CD4-positive, CD25-positive, alpha-beta regulatory T cell (primary cell): ENCODE measurements at regions not wholly inside any gene's neighbourhood (a gene's known extent, or its start where the extent isn't known, plus 50 kb on each side); places are given as distances from the start of the nearest gene placed in this dataset.
A peak's percentile ranks its signal among the peaks of the same experiment; 100 is the strongest.

Experiments
- ATAC-seq, 2 donors: fragments of 150-1000 bp; cut with Tn5 transposase; one replicate each; pipeline ENCODE4 v1.10.0; 2021; ENCODE audit warnings: low read depth in 2 of 2, moderate number of reproducible peaks in 2 of 2, moderate library complexity in 1 of 2
- DNase-seq, 3 donors: peaks; one replicate each; pipeline versions ENCODE4 v3.0.0 to v3.0.0-alpha.2; 2012 to 2022; ENCODE audit warnings: mixed read lengths in 1 of 3
- H3K27ac ChIP-seq: one replicate; pipeline ENCODE4 v1.7.0; 2013; ENCODE audit warnings: mild to moderate bottlenecking, low read length; ENCODE audit not compliant: insufficient read depth, poor library complexity, severe bottlenecking
- H3K27me3 ChIP-seq: one replicate; pipeline ENCODE4 v1.7.0; 2013; ENCODE audit warnings: low read length; ENCODE audit not compliant: control insufficient read depth, insufficient read depth
- H3K36me3 ChIP-seq: one replicate; pipeline ENCODE4 v1.7.0; 2013; ENCODE audit warnings: mild to moderate bottlenecking, low read length, moderate library complexity; ENCODE audit not compliant: control insufficient read depth, insufficient read depth
- H3K4me1 ChIP-seq: 2 replicates; pipeline ENCODE4 v1.7.0; 2013; ENCODE audit warnings: mild to moderate bottlenecking, low read length; ENCODE audit not compliant: insufficient read depth, control insufficient read depth, poor library complexity, severe bottlenecking
- H3K4me3 ChIP-seq: one replicate; pipeline ENCODE4 v1.7.0; 2013; ENCODE audit warnings: low read depth, mild to moderate bottlenecking, low read length, moderate library complexity
- H3K9me3 ChIP-seq, 2 experiments: 1 replicate in 1 of 2; 2 replicates in 1 of 2; pipeline ENCODE4 v1.7.0; 2013; ENCODE audit warnings: low read length in 2 of 2, mild to moderate bottlenecking in 1 of 2, moderate library complexity in 1 of 2; ENCODE audit not compliant: control insufficient read depth in 2 of 2
- H3K27ac Mint-ChIP-seq, 3 donors: one replicate each; pipeline ENCODE4 v1.8.0; 2020 to 2022; ENCODE audit warnings: mild to moderate bottlenecking in 3 of 3, mixed read lengths in 3 of 3, moderate library complexity in 2 of 3
- H3K27me3 Mint-ChIP-seq: one replicate; pipeline ENCODE4 v1.8.0; 2022; ENCODE audit warnings: mild to moderate bottlenecking, mixed read lengths
- H3K36me3 Mint-ChIP-seq: one replicate; pipeline ENCODE4 v1.8.0; 2020; ENCODE audit warnings: mixed read lengths
- H3K4me1 Mint-ChIP-seq, 4 donors: one replicate each; pipeline ENCODE4 v1.8.0; 2020 to 2022; ENCODE audit warnings: mixed read lengths in 4 of 4, mild to moderate bottlenecking in 1 of 4
- H3K4me3 Mint-ChIP-seq, 4 donors: one replicate each; pipeline ENCODE4 v1.8.0; 2020 to 2022; ENCODE audit warnings: mild to moderate bottlenecking in 4 of 4, mixed read lengths in 4 of 4, moderate library complexity in 3 of 4
- H3K9me3 Mint-ChIP-seq, 7 donors: one replicate each; pipeline ENCODE4 v1.8.0; 2020 to 2022; ENCODE audit warnings: mixed read lengths in 7 of 7, mild to moderate bottlenecking in 3 of 7, moderate library complexity in 2 of 7

DNA sequence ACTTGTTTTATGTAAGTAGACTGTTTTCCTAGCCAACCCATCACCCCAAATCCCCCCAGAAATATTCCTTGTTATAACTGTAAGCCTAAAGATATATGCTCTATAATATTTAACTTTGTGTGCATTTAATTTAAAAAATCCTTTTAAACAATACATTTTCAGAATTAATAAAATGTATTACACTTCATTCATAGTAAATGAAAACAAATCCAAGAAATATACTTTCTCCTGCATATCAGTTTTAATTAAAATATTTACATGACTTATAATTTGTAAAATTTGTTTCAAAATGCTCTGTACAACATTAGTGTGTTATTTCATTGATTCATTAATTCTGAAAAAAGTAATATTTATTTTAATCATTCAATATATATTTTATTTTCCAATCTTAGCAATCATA lies 669.1 kb upstream of the PCDH20 start:
- H3K36me3 ChIP-seq = no peaks in the 10 kb centered on the region
- no peak overlapping the region for H3K4me3 Mint-ChIP-seq
- no peak overlapping the region for H3K27ac Mint-ChIP-seq
- no peak for DNase-seq
- no peaks in the 10 kb centered on the region for H3K4me1 Mint-ChIP-seq
- ATAC-seq = no peak
- peaks cover 0 to 10% (median 4%) of the 10 kb centered on the region in 7 donors for H3K9me3 Mint-ChIP-seq
- no peaks in the 10 kb centered on the region for H3K36me3 Mint-ChIP-seq
- no peaks in the 10 kb centered on the region for H3K27me3 ChIP-seq
- H3K4me1 ChIP-seq = no peaks in the 10 kb centered on the region
- H3K9me3 ChIP-seq = no peaks in the 10 kb centered on the region
- H3K27me3 Mint-ChIP-seq = no peaks in the 10 kb centered on the region
- H3K27ac ChIP-seq = no peak overlapping the region
- H3K4me3 ChIP-seq = no peak overlapping the region

DNA sequence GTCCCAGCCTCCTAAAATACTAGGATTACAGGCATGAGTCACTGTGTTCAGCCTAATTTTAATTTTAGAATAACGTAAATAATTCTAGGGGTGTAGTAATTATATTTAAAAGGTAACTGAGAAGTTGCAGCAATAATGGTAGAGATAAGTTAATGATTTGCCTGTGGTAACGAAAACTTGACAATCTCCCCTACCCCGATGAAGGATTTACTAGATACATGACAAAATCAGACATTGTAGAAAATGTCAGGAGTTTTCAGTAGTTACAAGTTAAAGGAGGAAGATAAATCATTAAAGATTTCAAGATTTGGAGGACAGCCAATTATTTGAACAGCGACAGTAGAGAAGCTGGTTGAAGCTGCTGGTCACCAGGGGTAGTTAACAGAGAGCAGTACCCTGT lies 652.2 kb upstream of the PCDH20 start:
- no peaks in the 10 kb centered on the region for H3K4me1 ChIP-seq
- no peaks in the 10 kb centered on the region for H3K36me3 Mint-ChIP-seq
- H3K9me3 Mint-ChIP-seq = peaks cover 7 to 41% (median 10%) of the 10 kb centered on the region in 7 donors
- DNase-seq (no peak), ATAC-seq (no peak)
- no peaks in the 10 kb centered on the region for H3K4me1 Mint-ChIP-seq
- H3K9me3 ChIP-seq = peaks cover 0 to 2% of the 10 kb centered on the region in 2 experiments
- no peak overlapping the region for H3K27ac Mint-ChIP-seq
- no peaks in the 10 kb centered on the region for H3K27me3 Mint-ChIP-seq
- H3K4me3 ChIP-seq = no peak overlapping the region
- no peaks in the 10 kb centered on the region for H3K27me3 ChIP-seq
- no peak overlapping the region for H3K4me3 Mint-ChIP-seq
- no peaks in the 10 kb centered on the region for H3K36me3 ChIP-seq
- no peak overlapping the region for H3K27ac ChIP-seq

DNA sequence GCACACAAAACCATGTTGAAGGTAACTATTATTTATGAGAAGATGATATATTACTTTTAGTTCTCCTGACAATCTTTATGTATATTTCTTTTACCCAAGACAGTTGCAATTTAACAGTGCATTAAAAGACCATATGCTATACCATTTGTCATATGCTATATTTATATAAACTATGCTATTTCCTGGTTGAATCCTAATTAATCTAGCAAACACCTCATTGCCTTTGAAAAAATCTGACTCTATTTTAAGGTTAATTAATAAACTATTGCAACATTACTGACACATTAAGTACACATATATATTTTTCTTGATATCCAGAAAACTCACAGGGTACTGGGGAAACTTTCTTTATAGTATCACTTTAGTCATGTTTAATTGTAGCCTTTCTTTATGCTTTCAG lies 649.4 kb upstream of the PCDH20 start:
- DNase-seq = no peak

DNA sequence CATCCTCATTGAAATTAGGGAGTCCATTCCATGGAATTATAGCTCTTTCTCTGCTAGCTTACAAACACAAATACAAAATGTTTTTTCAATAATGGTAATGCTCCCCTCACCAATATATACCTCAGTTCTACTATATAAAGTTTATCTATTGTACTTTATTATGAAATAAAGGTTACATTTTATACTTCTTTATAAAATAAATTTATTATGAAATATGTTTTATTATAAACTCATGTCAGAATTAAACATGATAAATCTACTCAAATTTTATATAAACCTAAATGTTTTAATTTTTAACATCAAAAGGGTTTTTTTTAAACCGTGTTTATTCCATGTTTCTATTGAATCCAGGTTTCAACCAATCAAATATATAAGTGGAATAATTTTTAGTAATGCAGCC lies 646.1 kb upstream of the PCDH20 start:
- no peaks in the 10 kb centered on the region for H3K36me3 ChIP-seq
- H3K4me3 ChIP-seq = no peak overlapping the region
- peaks cover 0 to 2% of the 10 kb centered on the region in 2 experiments for H3K9me3 ChIP-seq
- H3K27me3 ChIP-seq = no peaks in the 10 kb centered on the region
- no peaks in the 10 kb centered on the region for H3K4me1 Mint-ChIP-seq
- peaks cover 2 to 25% (median 6%) of the 10 kb centered on the region in 7 donors for H3K9me3 Mint-ChIP-seq
- H3K27ac Mint-ChIP-seq = no peak overlapping the region
- ATAC-seq (no peak), DNase-seq (no peak)
- no peak overlapping the region for H3K27ac ChIP-seq
- no peaks in the 10 kb centered on the region for H3K4me1 ChIP-seq
- H3K36me3 Mint-ChIP-seq = no peaks in the 10 kb centered on the region
- no peak overlapping the region for H3K4me3 Mint-ChIP-seq
- no peaks in the 10 kb centered on the region for H3K27me3 Mint-ChIP-seq

More for the DNA sequence above, 649.4 kb upstream of the PCDH20 start:
- H3K4me3 Mint-ChIP-seq = peak overlapping the region in 1 of 4 donors; percentile 15
- H3K4me1 Mint-ChIP-seq = no peaks in the 10 kb centered on the region
- H3K9me3 ChIP-seq = peaks cover 0 to 2% of the 10 kb centered on the region in 2 experiments
- ATAC-seq = no peak
- H3K27me3 ChIP-seq = no peaks in the 10 kb centered on the region
- peaks cover 6 to 33% (median 9%) of the 10 kb centered on the region in 7 donors for H3K9me3 Mint-ChIP-seq
- no peaks in the 10 kb centered on the region for H3K4me1 ChIP-seq
- H3K27ac ChIP-seq = no peak overlapping the region
- H3K4me3 ChIP-seq = no peak overlapping the region
- no peaks in the 10 kb centered on the region for H3K27me3 Mint-ChIP-seq
- H3K36me3 Mint-ChIP-seq = no peaks in the 10 kb centered on the region
- no peak overlapping the region for H3K27ac Mint-ChIP-seq
- no peaks in the 10 kb centered on the region for H3K36me3 ChIP-seq

DNA sequence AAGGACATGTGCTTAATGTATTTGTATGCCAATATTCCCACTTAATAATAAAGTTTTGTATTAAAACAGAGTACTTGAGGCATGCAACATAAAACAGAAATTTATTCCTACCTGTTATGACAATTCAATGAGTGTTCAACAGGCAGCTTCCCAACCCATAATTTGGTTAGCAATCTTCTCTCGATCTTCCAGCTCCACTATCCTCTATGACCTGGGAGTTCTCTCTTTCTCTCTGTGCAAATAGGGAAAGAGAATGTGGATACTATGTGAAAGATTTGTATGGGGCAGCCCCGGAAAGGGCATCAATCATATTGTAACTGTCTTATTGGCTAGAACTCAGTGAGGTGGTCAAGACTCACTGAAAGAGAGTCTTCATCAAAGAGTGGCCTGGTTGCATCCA lies 644.9 kb upstream of the PCDH20 start:
- no peak for ATAC-seq
- Histone ChIP-seq H3K27me3 (no peaks in the 10 kb centered on the region), H3K36me3 (no peaks in the 10 kb centered on the region), H3K4me3 (no peak overlapping the region), H3K9me3 (peaks cover 0 to 2% of the 10 kb centered on the region in 2 experiments), H3K4me1 (no peaks in the 10 kb centered on the region), H3K27ac (no peak overlapping the region)
- Mint-ChIP-seq H3K36me3 (no peaks in the 10 kb centered on the region), H3K4me3 (no peak overlapping the region), H3K27me3 (no peaks in the 10 kb centered on the region), H3K27ac (no peak overlapping the region), H3K9me3 (peaks cover 2 to 24% (median 4%) of the 10 kb centered on the region in 7 donors), H3K4me1 (no peaks in the 10 kb centered on the region)
- DNase-seq = no peak

DNA sequence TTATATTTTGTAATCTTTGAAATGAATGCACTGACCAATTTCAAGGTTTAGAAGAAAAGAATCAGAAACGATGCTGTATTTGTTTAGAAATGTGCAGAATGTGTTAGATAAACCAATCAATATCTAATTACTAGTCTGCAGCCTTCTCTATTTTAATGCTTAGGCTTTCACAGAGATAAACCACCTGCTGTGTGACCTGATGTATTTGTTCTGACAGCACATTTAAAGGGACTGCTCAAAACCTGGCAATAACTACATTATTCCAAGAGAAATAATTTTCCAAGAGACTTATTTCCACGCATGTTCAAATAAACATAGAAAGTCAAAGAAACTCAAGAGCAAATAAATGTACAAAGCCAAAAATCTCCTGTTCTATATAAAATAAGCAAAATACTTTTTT lies 641.6 kb upstream of the PCDH20 start:
- Mint-ChIP-seq H3K9me3 (peaks cover 0 to 13% (median 4%) of the 10 kb centered on the region in 7 donors), H3K27ac (no peak overlapping the region), H3K4me1 (no peaks in the 10 kb centered on the region), H3K36me3 (no peaks in the 10 kb centered on the region), H3K27me3 (no peaks in the 10 kb centered on the region), H3K4me3 (no peak overlapping the region)
- Histone ChIP-seq H3K4me1 (no peaks in the 10 kb centered on the region), H3K27me3 (no peaks in the 10 kb centered on the region), H3K36me3 (no peaks in the 10 kb centered on the region), H3K27ac (no peak overlapping the region), H3K4me3 (no peak overlapping the region), H3K9me3 (no peaks in the 10 kb centered on the region)
- ATAC-seq (no peak), DNase-seq (no peak)

DNA sequence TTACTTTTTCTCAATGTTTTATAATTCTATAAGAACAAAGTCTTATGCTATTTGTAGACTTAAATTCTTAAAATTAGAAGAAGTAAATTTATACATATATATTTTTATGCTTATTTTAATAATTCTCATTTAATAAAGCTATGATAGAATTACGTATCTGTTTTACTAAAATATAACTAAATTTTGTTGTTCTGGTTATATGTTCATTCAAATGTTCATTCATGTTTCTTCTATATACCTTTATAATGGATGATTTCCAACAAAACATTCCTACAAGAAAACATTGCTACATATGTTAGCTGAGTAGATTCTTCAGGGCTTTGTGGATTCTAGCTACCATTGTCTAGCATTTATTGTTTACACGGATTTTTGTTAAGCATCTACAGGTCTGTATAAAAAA lies 634.3 kb upstream of the PCDH20 start:
- Histone ChIP-seq H3K36me3 (no peaks in the 10 kb centered on the region), H3K27ac (no peak overlapping the region), H3K27me3 (no peaks in the 10 kb centered on the region), H3K4me1 (no peaks in the 10 kb centered on the region), H3K9me3 (peaks cover 0 to 6% of the 10 kb centered on the region in 2 experiments), H3K4me3 (no peak overlapping the region)
- H3K36me3 Mint-ChIP-seq = no peaks in the 10 kb centered on the region
- DNase-seq = no peak
- ATAC-seq = no peak
- peaks cover 0 to 19% (median 5%) of the 10 kb centered on the region in 7 donors for H3K9me3 Mint-ChIP-seq
- no peaks in the 10 kb centered on the region for H3K27me3 Mint-ChIP-seq
- H3K4me3 Mint-ChIP-seq = no peak overlapping the region
- H3K4me1 Mint-ChIP-seq = no peaks in the 10 kb centered on the region
- no peak overlapping the region for H3K27ac Mint-ChIP-seq

DNA sequence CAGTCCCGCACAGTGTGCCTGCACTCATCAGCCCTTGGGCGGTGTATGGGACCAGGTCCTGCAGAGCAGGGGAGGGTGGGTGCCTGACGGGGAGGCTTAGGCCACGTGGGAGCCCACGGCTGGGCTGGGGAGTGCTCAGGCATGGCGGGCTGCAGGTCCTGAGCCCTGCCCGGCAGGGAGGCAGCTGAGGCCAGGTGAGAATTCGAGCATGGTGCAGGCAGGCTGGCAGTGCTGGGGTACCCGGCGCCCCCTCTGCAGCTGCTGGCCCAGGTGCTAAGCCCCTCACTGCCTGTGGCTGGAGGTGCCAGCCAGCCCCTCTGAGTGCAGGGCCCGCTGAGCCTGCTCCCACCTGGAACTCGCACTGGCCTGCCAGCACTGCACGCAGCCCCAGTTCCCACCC lies 630.9 kb upstream of the PCDH20 start:
- no peak overlapping the region for H3K27ac Mint-ChIP-seq
- ATAC-seq (no peak), DNase-seq (no peak)
- H3K36me3 ChIP-seq = no peaks in the 10 kb centered on the region
- H3K27ac ChIP-seq = no peak overlapping the region
- H3K4me3 ChIP-seq = no peak overlapping the region
- H3K4me1 ChIP-seq = no peaks in the 10 kb centered on the region
- H3K4me3 Mint-ChIP-seq = no peak overlapping the region
- H3K27me3 Mint-ChIP-seq = no peaks in the 10 kb centered on the region
- H3K4me1 Mint-ChIP-seq = no peaks in the 10 kb centered on the region
- peaks cover 0 to 16% (median 4%) of the 10 kb centered on the region in 7 donors for H3K9me3 Mint-ChIP-seq
- H3K9me3 ChIP-seq = peaks cover 0 to 6% of the 10 kb centered on the region in 2 experiments
- H3K27me3 ChIP-seq = no peaks in the 10 kb centered on the region
- H3K36me3 Mint-ChIP-seq = no peaks in the 10 kb centered on the region
